GM18520 (cell line): ENCODE measurements at regions not wholly inside any gene's neighbourhood (a gene's known extent, or its start where the extent isn't known, plus 50 kb on each side); places are given as distances from the start of the nearest gene placed in this dataset.

Experiments used
- ATAC-seq: cut with Tn5 transposase; IDR thresholded peaks from one replicate; pipeline ENCODE4 v1.9.1; 2021; ENCODE audit not compliant: unreplicated experiment

DNA sequence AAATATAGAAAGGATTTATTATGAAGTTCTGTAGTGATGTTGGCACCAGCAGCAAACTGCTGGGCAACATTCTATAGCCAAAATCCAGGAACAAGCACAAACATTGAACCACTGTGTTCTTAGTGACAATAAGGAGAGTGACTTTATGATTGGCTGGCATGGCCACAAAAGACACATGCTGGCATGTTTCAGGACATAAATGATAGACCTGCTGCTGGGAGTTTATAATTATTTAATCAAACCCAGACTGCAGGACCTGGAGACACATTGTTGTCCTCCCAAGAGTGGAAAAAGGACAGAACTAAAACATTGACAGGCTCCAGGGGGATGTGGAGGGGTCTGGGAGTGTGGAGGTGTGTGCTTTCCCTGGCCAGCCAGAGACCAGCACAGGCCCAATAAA, 255.3 kb upstream of the LRTM1 start:
- ATAC-seq, result no peak

DNA sequence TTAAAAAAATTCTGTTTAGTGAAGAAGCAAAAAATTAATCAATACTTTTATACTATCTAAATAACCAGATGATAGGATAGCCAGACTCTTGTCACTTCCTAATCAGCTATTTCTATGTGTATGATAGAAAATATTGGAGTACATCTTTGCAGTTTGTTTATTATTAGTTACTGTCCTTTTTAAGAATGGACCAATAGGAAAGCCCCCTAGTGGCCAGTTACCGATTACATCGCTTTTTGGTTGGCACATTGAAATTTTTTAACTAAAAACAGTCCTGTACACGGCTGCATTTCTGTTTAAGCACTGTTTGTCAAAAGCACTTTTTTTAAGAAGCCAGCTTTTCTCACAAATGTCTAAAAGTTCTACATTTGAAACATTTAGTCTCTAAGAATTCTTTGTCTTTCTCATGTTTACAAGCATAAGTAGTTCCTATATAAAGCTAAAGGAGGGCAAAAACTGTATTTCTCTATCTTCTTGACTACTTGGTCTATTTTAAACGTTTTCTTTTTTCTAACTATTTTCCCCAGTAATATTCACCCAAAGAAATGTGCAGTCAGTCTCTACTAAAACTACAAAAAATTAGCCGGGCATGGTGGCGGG, 253.2 kb upstream of the LRTM1 start:
- ATAC-seq, result no peak

DNA sequence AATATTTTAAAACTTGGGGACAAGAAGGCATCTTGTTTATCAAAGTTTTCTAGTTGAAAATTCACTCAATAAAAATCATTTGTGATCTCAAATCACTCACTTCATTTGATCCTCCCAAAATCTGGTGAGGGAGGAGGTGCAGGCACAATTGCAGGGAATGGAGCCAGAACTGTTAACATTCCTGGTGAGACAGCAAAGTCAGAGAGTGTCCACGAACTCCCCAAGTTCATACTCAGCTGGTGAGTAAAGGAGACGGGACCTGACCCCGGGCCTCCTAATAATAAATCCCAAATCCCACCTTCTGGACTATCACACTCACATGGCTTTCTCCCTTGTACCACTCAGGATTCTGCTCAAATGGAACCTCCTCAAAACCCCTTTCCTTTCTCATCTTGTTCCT, 252.3 kb upstream of the LRTM1 start:
- no peak for ATAC-seq

DNA sequence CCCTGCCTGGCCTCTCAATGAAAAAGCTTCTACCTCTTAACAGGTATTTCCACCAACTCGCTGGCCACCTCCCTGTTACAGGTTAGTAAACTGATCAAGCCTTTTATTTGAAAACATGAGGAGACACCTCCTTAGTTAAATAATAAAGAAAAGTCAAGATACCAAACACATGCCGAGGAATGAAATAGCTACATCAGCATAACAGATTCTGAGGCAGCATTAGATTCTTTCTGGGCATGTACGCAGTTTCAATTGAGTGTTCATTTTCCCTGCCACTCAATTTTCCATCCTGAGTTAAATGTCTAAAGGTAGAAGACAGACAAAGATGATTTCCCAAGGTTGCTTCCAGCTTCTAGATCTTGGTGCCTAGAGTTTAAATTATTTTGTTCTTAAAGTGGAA, 250.5 kb upstream of the LRTM1 start:
- ATAC-seq, result no peak

DNA sequence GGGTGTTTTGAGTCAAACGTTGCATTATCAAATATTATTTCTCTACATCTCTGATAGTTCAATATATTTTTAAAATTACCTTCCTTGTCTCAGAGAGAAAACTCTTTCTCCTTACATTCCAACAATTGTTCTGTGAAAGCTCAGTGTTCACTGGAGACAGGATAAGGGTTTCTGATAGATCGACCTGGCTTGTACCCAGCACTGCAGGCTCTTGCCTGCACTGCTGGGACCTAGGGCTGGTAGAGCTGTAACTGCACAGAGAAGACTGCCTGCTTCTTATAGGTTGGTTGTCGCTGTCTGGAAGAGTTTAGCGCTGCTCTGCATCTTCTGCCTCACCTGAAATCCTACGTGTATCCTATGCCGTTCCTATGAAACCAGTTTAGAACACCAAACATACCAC, 249.9 kb upstream of the LRTM1 start:
- ATAC-seq, result no peak

DNA sequence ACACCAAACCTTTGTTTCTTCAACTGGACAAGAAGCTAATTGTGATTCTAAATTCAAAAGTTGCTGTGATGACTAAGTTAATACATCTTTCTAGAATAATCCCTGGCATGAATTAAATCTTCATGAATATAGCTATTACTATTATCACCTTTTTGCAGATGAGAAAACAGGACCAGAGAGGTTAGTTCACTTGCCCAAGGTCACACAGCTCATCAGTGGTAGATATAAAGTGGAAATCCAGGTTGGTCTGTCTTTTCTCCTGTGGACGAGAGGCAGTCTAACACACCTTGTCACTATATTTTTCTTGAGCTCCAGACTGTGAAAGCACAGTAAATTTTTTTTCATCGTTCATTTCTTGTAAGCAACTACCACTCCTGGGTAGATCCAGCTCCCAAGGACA, 247.6 kb upstream of the LRTM1 start:
- no peak for ATAC-seq

DNA sequence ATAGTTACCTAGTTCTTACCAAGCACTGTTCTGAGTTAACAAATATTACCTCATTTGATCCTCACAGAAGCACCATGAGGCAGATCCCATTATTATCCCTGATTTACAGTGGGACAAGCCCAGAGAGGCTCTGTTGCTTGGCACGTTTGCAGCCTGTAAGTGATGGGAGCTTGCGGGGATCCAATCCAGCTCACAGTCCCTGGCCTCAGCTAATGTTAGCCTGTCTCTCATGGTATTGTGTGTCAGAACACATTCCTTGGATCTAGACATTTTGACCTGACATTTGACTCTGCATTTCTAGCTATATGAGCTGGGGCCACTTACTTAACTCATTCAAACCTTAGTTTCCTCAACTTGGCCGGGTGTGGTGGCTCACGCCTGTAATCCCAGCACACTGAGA, 246.9 kb upstream of the LRTM1 start:
- no peak for ATAC-seq

DNA sequence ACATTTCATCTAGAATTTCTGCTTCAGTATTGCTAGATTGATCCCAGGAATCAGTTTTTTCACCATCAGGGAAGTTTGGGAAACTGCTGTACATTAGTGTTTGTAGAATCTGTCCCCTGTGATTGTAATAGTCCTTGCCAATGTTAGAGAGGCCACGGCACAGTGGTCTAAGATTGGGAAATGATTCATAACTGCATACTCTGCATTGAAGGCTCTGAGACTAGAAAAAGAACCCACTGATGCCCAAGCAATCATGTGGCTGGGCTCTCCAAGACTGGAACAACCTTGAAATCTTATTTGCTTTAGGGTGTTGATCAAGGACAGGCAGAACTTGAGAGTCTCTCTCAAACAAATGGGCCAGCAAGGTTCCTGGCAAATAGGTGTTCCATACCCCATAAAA, 245.6 kb upstream of the LRTM1 start:
- no peak for ATAC-seq

DNA sequence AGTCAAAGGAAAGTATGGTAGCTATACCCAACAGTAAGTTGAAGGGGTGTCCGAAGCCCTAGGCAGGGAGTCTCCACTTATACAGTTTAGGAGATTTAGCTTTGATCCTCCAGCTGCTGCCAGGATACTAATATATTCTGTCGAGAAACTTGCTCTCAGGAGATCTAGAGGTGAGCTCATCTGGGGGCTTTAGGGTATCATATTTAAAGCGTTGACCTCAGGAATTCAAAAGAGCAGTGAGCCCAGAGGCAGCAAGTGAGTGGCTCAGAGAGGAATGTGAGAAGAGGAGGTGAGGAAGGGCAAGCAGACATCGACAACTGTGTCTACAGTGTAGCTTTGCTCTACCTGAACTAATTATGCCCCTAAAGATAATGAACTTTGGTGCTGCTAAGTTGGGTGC, 245.1 kb upstream of the LRTM1 start:
- no peak for ATAC-seq

DNA sequence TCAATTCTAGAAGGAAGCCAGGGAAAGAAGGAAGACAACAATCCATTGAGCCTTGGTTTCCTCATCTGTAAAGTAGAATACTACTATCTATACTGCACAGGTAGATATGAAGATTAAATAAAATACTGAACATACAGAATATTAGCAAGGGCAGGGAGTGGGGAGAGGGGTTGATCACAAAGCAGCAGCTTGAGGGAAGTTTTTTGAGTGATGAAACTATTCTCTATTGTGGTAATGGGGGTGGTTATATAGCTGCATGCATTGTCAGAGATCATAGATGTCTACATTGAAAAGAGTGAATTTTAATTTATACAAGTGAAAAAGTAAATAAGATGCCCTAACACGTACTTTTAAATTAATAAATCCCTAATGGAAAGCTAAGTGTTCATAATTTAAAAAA, 242.6 kb upstream of the LRTM1 start:
- ATAC-seq, result no peak

DNA sequence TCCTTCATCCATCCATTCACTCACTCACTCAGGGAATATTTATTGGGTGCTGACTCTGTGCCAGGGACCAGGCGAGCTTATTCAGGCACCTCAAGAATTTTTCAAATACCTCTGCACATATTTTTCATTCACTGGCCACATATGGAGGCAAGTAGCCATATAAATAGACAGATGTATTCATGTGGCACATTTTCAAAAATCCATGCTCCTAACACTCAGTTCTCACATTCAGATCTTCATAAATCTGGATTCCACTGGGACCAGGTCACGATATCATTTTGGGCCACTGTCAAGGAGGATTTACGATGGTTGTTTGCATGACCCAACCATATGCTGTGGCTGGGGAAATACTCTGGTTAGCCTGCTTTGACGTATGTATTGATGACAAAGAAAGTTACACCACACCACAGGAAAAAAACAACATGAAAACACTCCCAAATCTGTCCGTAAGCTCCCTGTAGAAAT, 241.8 kb upstream of the LRTM1 start:
- ATAC-seq, result no peak

DNA sequence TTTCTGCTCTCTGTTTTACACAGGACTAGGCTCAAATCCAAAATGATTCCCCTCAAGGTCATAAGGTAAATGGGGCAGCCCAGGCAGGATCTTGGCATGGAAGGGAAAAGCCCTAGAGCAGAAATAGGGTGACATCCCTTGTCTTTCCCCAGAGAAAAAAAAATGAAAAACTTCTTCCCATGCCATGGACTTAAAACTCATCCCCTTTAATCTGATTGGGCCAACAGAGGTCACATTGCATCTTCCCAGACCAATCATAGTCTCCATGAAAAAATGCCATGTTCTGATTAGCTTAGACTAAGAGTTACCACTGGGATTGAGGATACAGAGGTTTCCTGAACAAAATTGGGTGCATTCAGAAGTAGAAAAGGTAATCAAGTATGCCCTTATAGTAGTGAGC, 241.3 kb upstream of the LRTM1 start:
- no peak for ATAC-seq

DNA sequence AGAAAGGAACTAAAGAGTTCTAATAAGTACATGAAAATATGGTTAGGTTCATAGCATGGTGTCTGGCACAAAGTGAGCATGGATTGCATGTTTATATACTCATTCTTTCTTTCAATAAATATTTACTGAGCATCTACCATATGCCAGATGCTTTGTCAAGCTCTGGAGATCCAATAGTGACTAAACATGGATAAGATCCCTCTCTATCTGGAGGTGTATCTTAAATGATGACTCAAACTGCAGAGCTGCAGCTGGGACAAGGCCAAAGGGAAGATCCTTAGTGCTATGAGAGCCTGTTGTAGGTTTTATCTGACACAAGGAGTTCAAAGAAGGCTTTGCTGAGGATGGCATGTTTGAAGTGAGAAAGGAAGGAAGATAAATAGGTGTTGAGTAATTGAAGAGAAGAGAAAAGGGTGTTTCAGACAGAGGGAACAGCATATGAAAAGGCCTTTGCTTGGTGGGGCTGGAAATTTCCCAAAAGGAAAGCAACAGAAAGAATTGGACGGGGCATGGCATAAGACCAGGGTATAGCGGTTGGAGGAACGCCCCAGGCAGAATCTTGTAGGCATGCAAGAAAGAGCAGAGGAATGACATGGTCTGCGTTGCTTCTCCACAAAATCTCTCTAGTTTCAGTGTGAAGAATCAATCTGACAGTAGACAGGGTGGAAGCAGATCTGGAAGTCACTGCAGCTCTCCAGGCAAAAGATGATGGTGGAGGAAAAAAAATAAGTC, 239.9 kb upstream of the LRTM1 start:
- no peak for ATAC-seq

DNA sequence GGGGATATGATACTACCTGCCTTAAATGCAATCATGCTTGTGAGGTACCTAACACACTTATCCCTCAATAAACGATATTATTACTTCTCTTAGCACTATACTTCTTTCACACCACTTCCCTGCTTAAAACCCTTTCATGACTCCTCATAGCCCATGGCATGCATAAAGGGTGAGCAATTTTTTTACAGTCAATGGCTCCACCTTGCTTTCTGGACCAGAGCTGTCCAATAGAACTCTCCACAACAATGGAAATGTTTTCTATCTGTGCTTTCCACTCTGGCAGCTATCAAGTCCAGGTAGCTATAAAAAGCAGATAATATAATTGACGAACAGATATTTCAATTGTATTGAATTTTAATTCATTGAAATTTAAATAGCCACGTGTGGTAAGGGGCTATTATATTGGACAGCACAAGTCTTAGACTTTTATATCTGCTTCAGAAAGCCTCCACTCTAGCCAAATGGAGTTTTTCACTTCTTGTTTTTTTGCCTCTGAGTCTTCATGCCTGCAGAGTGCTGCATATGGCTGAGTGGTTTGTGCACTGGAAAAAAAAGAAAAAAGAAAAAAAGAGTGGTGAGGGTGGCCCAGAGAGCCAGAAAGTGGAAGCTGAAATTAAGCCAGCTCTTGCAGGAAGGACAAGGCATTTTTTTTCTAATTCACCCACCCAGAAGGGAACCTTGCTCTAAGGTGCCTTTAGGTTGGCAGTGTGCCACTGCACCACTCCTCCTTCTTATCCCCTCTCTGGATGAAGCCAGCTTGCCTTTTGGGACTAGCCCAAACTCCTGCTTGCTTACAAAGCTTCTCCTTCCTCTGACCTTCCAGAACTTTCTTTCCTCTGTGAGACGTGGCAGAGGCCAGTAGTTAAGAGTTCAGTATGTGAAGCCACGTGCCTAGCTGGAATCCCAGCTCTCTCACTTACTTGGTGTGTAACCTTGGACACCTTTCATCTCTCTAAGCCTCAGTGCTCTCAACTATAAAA, 239.0 kb upstream of the LRTM1 start:
- ATAC-seq, result no peak

DNA sequence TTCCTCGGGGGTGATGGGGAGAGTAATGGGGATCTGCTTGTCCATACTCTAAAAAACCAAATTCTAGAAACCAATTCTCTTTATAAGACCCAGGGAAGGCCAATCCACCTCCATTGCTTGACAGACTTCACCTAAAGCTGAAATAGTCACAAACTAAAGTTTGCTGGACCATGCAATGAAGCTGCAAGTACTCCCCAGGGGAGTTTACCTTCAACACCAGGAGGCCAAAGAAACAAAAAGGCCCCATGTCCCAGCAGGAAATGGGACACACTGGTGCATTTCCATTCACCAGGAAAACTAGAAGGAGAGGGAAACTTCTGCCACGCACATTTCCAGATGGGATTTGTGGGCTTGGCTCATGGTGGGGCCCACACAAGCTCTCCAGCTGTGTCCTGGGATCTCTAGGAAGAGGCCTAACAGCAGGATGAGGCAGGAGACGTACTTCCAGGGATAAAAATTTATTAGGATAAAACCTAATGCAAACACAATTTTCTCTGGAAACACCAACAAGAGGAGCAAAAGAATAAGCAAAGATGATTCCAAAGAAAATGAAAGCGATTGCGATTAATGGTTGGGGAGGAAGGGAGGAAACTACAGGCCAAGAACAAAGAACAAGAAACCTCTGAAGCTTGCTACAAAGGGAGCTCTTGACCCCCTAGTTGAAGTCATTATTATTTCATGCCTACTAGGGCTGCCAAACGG, 238.0 kb upstream of the LRTM1 start:
- no peak for ATAC-seq

DNA sequence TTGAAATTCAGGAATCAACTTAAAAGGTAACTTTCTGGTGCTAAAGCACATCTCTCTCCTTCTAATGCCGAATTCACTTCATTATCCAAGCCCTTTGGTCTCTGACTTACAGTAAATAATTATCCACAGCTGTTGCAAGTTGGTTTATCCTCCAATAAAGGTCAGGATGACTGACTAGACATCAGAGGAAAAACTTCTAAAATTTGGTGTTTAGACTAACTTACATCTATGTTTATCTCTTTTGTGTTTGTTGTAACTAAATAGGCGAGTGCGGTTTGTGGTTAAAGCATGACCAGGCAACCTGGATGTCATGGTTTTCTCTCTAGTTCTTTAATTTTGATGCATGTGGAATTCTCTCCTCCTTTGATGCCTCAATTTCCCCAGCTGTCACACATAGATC, 237.4 kb upstream of the LRTM1 start:
- ATAC-seq, result no peak

DNA sequence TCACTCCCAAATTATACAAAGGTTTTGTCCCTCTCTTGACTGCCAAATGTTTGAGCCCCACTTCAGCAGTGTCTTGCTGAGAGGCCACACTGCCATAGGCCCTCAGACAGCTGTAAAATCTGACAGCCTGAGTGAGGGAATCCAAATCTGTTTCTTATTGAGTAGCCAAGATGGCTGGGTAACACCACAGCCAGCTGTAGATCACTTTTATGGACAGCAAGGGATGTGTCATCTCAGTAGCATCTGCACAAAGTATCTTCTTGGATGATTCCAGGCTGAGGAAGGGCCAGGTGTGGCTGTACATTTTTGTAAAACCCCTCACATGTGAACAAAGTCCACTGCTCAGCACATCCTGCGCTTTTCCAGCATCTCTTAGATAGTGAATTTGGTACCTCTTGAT, 237.0 kb upstream of the LRTM1 start:
- no peak for ATAC-seq

DNA sequence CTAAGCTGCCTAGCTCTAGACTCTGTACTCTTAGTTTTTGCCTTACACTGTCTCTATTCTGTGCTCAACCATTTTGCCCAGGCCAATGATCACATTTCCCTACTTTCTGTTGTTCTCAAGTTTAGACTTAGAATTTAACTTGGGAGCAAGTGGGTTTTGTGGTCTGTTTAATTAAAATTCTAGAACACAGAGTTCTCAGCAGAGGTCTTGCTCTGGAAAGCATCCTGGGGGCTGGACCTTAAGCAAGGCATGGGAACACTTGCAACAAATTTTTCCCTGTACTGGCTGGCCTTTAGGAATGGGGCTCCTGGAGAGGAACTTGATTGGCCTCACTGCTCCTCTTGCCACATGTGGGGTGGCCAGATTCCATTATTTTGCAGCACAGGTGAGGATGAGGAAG, 236.3 kb upstream of the LRTM1 start:
- no peak for ATAC-seq

DNA sequence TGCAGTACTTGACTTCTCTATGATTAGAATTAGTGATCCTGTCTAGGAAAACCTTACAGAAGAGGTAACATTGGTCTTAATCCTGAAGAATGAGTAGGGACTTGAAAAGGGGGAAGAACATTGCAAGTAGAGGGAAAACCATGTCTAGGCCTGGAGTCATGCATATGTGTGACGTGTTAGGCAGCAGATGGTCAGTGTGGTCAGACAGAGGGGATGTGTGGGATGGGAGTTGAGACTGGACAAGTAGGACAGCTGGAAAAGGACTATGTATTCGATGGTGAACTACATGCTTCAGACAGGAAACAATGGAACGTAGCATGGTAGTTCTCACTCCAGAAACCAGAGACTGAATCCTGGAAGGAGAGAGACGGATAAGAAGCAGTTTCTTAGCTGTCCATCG, 235.6 kb upstream of the LRTM1 start:
- no peak for ATAC-seq

DNA sequence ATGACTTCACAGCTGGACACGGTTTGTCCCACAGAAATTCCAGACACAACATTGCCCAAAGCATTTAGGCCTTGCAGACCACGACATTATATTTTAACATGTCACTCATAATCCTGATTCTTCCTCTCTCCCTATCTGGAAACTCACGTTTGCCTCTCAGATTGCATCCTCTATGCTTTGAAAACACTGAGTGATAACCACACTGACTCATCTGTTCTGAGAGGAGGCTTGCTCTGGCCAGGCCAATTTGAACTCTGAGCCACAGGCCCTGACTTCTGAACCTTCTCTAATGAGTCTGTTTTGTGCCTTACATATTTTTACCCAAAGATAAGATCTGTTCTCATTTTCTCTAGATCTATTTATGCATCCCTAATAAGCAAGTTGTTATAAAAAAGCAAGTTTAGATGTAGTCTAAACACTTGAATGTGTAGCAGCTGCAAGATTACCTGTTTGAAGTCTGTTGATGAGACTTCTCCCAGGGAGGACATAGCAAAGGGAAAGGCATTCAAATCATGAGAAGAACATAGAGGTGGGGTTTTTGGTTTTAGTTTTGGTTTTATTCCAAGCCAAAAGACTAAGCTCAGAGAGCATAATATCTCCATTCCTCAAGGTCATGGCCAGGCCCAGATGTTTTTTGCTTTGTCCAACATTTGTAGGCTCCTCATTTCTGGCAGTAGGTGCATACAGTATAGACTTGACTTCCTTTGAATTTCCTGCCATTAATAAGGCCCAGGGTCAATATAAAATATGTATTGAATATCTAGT, 234.4 kb upstream of the LRTM1 start:
- no peak for ATAC-seq

DNA sequence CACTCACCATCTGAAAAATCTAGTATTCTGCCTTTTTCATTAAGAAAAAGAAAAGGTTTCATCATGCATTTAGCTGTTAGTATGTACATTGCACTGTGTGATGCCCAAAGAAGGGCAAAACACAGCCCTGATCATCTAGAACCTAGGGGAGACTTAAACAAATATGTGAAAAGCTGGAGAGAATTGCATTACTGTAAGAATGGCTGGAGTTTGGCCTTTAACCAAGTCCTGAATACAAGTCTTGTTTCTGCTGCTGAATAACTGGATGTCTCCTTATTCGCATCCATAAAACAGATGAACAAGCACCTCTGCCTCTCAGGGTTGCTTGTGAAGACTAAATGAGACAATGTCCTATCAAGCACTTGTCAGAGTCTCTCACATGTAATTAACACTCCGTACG, 233.4 kb upstream of the LRTM1 start:
- no peak for ATAC-seq
